ENCODE measurements at regions not wholly inside any gene's neighbourhood (a gene's known extent, or its start where the extent isn't known, plus 50 kb on each side); places are given as distances from the start of the nearest gene placed in this dataset.

DNA sequence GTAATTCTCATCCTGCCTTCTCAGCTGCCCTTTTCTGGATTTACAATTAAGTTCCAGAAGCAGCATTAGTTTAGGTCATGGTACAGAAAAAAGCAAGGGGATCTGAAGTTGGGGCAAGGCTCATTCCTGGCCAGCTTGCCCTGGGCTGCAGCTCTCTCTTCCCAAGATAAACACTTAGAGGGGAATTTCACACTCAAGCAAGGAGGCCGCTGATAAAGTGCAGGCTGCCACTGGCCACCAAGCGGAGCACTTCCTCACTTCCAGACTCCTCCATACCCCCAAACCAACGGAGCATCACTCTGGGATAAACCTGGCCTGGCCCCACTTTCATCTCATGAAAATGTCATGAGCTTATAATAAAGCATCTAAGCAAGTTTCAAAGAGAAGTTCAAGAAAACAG, 445.5 kb upstream of the MKI67 start:
- no peak for TF ChIP-seq ZBTB33 (IDR thresholded peaks at IDR 0.05; ENCODE audit: extremely low read depth, insufficient replicate concordance, low read length)
- TF ChIP-seq ZFX (IDR thresholded peaks at IDR 0.05), result no peak
- TF ChIP-seq POLR2AphosphoS5 (IDR thresholded peaks at IDR 0.05; ENCODE audit: low read depth, low read length), result no peak
